ENCODE measurements at regions not wholly inside any gene's neighbourhood (a gene's known extent, or its start where the extent isn't known, plus 50 kb on each side); places are given as distances from the start of the nearest gene placed in this dataset.
A peak's percentile ranks its signal among the peaks of the same experiment; 100 is the strongest.

DNA sequence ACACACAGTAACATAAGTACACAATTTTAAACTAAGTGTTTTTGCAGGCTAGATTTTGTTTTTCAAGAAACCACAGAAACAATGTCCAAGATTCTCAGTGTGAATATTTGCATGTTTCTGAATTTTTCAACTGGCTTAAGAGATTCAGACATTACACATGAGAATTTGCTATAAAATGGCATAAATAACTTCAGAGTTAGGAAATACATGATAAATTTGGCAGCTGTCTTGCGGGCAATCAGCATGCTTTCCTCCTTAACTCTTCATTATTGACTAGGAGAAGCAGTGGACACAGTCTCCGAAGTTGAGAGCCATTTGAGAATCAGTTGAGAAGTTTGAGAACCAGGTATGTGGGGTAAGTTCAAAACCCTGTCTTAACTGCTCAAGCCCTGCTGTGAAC, 625.6 kb upstream of the SGO1 start:
- no peak for DNase-seq

- DNase-seq = no peak
Observed at GRCh38 chr3:20811006-20811405, 625.0 kb upstream of the SGO1 start.

DNA sequence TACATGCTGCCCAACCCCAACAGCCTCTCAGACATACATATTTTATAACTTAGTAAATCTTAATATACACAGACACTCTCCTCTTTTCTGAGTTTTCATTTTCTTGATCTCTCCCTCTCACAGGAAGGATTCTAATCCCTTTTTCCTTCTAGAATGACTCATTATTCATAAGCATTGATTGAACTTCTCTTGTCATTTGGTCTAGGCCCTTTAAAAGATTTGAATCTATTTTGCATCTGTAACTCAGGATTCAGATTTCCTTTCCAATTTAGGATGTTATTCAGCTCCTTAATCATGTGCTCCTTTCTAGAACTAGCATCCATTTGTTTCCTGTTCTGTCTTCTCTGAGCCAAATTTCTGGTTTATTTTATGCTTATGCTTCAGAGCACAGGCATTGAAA, 624.5 kb upstream of the SGO1 start:
- DNase-seq = no peak

GRCh38 chr3:20809356-20809755, 623.4 kb upstream of the SGO1 start:
- DNase-seq = no peak

DNA sequence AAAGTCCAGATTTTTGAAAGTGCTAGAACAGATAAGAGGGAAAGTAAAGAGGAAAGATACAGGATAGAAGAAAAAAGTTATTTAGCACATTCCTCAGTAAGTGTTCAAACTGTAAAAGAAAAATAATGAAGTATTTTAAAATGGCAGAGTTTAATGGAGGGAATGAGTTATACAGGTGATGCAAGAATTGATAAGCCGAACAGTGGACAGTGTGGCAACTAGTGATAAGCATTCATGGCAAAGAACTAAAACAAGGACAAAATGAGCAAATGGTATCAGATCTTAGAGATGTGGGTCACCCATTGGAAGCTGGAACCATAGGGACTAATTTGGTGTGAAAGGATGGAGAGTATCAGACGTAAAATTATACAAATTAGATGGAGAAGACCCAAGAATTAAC, 622.9 kb upstream of the SGO1 start:
- no peak for DNase-seq

- DNase-seq = no peak
Observed at GRCh38 chr3:20798666-20799065, 612.7 kb upstream of the SGO1 start.

DNA sequence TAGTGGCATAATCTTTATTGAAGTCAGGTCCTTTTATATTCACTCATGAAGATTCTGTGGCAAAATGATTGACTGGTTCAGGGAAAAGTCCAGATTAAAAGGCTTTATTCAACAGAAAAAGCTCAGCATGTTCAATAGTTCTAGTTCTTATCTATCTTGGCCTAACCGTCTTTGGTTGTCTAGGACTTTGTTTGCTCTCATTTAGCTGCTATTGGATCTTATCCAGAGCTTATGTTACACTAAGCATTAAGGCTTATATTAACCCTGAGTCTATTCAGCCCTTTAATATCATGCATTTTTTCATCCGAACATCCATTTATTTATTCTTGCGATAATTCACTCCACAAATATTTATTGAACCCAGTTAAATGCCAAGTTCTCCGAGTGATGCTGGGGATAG, 601.0 kb upstream of the SGO1 start:
- DNase-seq = no peak

DNA sequence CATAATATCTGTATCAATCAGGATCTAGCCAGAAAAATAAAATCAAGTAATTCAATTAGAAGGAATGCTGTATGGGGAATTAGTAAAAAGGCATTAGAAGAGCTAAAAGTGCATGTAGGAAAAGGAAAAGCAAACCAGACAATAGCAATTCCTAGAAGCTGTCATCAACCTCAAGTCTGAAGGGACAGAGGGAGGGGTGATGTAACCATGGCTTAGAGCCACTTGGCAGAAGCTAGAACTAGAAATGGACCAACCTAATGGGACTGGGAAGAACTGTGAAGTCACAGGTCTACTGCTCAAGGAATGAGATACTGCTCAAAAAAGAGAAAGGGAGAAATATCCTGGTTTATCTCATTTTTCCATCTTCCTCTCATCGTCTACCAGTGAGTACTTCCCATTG, 590.7 kb upstream of the SGO1 start:
- DNase-seq = no peak

DNA sequence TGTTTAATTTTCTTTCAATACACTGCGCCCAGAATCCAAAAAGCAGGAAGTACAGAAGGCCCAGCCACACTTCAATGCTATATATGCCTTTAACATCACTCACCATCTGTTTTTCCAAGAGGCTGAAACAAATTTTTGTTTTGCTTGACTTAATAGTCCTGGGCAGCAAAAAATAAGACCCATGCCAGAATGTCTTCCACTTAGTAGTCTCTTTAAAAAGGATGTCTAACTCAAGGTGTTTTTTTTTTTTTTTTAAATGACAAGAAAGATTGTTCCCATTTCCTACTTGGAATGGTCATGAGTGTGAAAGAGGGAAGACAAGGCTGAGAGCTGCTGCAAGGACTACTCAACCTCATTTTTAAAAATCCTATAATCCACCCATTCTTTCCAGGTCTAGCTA, 590.3 kb upstream of the SGO1 start:
- no peak for DNase-seq

GRCh38 chr3:20773320-20773984, 587.4 kb upstream of the SGO1 start:
- DNase-seq = no peak

GRCh38 chr3:20772869-20773268, 586.9 kb upstream of the SGO1 start:
- DNase-seq = no peak

- DNase-seq = no peak
Observed at GRCh38 chr3:20769430-20769829, 583.4 kb upstream of the SGO1 start.

- DNase-seq = no peak
Observed at GRCh38 chr3:20760981-20761380, 575.0 kb upstream of the SGO1 start.

- no peak for DNase-seq
Observed at GRCh38 chr3:20752416-20752815, 566.4 kb upstream of the SGO1 start.

DNA sequence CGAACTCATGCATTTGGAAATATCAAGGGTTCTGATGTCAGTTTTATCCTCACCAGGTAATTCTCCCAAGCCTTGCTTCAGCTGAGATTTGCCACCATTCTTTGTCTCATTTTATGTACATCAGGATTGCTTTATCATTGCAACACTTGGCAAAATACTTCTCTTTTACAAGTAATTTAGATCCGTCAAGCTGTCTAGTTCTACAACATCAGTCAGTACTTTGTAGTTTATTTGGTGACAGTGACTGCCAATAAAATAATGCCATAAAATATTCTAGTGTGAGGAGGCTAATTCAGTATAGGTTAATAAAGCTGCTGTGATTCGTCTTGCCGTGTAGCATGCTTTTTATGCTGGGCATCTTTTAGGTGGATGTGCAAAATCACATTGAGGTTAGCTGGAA, 565.3 kb upstream of the SGO1 start:
- DNase-seq = no peak

GRCh38 chr3:20747741-20748140, 561.7 kb upstream of the SGO1 start:
- DNase-seq = no peak

GRCh38 chr3:20743553-20744321, 557.7 kb upstream of the SGO1 start:
- DNase-seq = peak; percentile 17

- DNase-seq = no peak
Observed at GRCh38 chr3:20742903-20743552, 557.0 kb upstream of the SGO1 start.

GRCh38 chr3:20741381-20741780, 555.4 kb upstream of the SGO1 start:
- no peak for DNase-seq

GRCh38 chr3:20739814-20740213, 553.8 kb upstream of the SGO1 start:
- no peak for DNase-seq

DNA sequence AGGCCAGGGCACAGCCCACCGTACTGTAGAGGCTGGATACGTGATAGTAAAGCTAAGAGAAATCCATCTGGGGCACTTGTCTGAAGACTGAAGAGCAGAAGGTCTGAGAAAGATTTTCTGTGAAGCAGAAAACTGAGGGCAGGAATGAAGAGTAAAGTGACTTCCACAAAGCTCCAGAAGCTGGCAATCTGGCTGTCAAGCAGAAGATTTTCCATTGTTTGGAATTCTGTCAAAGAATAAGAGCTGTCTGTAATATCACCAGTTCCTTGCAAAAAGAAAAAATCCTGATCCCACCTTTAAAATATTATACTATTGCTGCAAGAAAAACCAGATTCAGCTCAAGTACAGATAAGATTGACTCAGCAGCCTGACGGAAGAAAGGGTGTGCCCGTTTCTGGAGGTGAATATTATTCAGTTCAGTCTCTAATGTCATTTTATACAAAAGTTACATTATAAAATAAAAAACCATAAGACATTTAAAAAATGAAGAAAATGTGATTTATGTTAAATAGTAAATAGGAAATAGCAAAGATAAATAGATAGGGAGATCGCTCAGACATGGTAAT, 550.4 kb upstream of the SGO1 start:
- DNase-seq = no peak

DNA sequence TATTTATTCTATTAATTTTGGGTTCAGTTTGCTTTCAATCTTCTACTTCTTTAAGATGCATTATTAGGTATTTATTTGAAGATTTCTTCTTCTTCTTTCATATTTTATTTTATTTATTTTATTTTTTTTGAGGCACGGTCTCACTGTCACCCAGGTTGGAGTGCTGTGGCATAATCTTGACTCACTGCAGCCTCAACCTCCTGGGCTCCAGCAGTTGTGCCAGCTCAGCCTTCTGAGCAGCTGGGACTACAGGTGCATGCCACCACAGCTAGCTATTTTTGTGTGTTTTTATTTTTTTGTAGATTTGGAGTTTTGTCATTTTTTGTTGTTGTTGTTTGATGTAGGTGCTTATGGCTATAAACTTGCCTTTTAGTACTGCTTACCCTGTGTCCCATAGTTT, 543.2 kb upstream of the SGO1 start:
- no peak for DNase-seq

DNA sequence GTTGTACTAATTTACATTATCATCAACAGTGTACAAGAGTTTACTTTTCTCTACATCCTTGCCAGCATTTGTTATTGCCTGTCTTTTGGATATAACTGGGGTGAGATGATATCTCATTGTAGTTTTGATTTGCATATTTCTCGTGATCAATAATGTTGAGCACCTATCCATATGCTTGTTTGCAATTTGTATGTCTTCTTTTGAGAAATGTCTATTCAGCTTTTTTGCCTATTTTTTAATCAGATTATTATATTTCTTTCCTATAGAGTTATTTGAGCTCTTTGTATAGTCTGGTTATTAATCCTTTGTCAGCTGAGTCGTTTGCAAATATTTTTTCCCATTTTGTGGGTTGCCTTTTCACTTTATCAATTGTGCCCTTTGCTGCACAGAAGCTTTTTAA, 540.8 kb upstream of the SGO1 start:
- DNase-seq = no peak
